ENCODE measurements at regions not wholly inside any gene's neighbourhood (a gene's known extent, or its start where the extent isn't known, plus 50 kb on each side); places are given as distances from the start of the nearest gene placed in this dataset.
"Not testable (repeated sequence)": the region's sequence is repeated elsewhere in the genome, so short reads cannot be mapped to it uniquely, and the experiment has no call there.

DNA sequence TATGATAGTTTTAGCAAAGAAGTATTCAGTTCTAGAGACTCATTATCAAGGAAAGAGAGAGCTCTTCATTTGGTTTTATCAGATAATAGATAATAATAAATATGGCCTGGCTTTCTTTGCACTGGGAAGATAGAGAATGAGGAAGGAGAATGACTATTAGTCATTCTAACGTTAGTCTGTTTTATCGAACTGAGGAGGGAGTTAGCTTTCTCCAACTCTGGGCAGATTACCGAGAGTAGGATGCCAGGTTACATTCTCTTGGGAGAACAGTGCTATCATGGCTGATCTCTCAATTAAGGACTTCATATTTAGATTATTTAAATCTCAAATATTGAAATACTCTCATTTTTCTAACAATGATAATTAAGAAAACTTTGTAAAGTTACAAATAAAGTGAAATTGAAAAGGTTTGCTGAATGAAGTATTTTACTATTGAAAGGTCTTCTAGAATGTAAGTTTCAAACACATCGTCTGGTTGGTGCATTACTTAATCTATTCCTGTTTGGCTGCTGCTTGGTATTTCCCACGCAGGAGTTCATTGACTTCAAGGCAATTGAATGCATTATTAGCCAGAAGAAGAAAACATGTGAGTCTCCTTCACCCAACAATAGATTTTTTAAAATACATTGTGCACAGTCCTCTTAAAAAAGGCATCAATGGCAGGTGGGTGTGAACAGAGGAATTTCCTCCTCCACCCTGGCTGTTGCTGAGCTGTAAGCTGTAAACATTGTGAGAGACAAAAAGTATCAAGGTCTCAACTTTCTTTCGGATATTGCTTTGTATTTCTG, 140.8 kb downstream of the C9orf152 start:
- DNase-seq = no peak

DNA sequence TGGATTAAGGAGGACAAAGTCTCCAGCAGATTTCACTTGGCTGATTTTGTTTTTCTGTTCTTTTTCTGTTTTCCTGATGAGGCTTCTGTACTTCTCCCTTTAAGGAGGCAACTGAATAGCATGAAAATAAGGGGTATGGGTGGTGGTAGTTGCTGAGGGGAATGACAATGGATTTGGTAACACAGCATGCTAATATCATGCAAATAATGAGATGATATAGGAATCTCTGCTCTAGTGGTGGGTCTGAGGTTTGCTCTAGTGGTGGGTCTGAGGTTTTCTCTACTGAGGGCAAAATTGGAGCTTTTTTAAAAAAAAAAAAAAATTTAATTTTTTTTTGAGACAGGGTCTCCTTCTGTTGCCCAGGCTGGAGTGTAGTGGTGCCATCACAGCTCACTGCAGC, 139.7 kb downstream of the C9orf152 start:
- no peak for DNase-seq

DNA sequence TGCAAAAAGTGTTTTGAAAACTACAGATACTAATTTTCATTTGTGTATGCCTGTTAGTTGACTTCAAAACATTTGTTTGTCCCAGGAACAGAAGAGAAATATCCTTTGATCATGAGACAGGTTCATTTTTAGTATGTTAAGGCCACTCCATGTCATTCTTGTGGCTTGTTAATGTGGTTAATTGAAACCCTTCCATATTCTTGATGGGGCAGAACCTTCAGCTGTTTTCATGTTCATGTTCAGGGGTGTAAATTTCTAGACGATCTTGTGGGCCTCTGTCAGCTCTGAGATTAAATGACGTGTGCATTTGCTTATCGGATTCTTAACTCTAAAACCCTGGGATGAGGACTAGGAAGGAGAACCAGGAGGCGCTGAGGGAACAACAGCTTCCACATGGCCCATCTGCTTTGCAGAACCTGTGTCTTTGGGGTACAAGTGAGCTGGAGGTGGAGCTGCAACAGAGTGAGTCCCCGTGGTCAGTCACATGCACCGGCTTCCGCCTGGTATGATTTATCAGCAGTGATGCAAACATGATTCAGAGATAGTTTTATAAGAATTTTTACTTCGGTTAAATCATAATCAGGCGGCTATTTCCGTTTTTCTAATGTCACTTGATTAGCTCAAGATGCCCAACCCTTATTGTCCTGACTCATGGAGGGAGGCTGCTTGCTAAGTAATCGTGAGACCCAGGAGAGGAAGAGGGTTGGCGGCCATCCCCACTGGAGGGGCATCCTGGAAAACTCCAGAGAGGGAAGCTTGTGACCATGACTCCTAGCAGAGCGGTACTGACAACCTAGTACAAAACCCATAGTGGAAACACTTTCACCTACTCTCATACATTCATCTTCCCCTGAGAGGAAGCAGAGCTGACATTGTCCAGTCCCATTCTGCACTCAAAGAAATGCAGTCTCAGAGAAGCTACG, 138.4 kb downstream of the C9orf152 start:
- DNase-seq = no peak

DNA sequence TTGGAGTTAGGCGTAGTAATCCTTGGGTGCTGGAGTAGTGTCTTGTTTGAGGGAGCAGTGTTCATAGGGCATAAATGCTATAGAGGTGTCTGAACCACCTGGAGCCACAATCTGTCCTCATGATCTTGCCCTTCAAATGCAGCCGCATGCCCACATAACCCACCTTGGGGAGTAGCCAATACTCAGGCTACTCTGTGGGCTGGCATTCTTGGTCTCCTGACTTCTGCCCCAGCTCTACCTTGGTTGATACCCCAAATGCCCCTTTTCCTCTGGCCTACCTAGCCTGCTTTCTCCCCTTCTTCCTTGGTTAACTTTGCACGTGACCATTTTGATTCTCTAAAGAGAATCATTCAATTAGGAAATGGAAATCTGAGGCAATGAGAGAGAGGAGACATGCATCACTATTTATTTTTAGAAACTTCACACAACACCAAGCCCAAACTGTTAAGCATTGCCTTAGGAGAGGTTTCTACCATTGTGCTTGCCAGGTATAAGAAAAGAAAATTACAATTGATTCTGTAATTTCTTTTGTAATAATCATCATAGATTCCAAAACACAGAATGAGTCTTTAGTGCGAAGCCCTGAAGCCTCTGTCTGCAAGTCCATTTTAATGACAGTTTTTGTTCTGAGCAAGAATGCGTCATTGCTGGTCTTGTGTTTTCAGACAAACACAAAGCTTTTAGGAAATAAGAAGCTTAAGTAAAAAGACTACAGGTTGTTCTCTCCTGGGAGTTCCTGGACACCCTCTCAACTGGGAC, 135.2 kb downstream of the C9orf152 start:
- no peak for DNase-seq

DNA sequence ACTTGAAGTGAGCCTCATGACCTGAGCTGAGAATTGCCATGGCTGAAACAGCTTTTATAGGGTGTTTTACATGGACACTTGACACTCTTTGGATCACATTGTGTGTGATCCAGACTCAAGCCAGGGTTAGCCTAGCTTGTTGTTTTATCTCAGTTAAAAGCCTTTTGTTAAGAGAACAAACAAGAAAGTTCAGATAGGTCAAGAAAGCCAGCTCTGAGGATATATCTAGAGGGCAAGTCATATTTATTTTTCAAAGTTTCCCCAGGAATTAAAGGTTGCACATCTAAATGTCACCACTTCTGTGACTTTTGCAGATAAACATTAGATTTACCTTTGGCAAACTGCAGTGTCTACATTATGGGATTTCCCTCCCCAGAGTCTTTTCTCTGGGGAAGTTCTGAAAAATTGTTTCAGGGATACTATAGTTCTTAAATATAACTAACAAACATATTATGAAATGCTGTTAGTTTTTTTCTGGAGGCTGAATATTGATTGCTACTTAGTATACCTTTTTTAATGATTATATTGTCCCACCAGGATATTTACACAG, 134.5 kb downstream of the C9orf152 start:
- DNase-seq = no peak

DNA sequence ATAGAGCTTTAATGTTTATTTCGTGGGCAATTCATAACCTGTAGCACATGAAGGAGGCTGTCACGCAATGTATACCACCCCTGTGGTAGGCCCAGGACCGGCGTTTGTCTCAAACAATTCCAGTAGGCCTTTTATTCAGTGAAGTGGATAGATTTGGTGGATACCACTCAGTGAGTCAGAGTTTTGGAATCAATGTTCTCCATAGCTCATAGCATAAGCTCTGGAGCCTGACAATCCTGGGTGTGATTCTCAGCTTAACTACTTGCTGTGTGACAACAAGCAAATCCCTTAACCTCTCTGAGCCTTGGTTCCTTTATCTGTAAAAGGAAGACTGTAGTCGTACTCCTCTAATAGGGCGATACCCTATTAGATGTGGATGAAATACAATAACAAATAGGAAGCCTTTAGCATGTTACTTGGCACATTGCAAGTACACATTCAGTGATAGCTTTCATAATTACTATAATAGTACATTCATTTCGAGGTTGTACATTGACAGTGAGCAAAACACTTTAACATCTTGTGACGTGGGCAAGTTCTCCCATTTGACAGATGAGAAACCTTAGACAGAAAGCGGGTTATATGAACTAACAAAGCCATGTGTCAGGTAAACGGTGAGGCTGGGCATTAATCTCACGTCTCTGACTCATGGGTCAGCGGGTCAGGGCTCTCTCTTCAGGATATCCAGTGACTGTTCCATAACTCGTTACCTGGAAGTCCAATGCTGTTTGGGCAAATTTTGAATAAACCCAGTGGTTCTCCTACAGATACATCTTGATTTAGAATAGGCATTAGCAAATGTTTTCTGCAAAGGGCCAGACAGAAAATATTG, 130.8 kb downstream of the C9orf152 start:
- DNase-seq = no peak

DNA sequence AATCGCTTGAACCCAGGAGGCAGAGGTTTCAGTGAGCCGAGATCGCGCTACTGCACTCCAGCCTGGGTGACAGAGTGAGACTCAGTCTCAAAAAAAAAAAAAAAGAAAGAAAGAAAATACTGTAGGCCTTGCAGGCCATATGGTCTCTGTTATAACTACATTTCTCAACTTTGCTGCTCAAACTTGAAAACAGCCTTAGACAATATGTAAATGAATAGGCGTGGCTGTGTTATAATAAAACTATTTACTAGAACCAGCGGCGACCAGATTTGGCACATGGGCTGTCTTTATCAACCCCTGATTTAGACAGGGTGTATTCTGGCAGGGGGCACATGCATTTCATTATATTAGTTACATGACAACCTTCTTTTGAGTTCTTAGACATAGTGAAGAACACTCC, 130.0 kb downstream of the C9orf152 start:
- no peak for DNase-seq

DNA sequence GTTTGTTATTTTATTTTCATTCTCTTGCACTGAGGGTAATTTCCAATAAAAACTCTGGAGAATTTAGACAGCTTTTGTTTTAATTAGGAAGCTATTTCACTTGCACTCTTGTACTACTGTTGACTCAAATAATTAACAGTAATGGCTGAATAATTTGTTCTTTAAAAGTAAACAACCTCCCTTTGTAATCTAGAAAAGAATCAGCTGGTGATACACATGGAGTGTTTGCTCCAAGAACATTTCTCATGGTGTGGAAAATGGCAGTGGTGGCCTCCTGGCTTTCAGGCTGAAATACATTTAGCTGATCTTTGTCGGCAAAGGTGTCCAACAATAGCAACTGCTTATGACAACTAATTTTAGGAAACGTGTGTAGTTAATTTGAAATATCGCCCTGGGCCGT, 129.4 kb downstream of the C9orf152 start:
- DNase-seq = no peak

DNA sequence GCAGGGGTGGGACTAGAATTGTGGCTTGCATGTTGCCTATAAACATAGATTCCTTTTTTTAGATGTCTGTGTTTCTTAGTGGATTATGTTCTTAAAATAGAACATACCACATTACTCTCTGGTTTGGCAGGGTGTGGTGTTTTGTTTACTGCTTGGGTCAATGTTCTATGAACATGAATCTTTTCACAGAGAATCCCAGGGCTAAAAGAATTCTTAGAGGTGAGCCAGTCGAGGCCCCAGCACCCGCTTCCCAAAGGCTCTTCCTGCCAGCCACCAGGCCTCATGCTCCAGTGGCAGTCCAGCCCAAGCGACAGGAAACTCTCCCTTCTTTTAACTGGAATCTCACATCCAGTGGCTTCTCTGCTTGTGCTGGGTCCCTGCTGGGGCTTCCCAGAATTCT, 126.6 kb downstream of the C9orf152 start:
- no peak for DNase-seq

DNA sequence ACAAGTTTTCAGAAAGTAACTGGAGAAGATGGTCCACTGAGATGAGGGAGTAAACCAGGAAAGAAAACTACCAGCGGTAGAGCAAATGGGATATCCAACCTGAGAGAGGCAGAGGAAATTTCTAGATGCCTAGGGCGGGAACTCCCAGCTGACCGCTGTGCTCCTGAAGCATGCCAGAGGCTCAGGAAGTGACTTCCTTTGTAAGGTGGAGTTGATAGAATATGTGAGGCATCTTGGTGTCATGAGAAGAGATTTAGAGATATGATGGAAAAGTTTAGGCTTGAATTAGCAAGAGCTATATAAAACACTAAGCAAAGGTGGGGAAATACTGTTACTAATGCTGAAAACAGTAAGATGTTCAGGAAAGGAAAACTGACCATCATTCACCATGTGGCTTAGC, 124.1 kb downstream of the C9orf152 start:
- no peak for DNase-seq

DNA sequence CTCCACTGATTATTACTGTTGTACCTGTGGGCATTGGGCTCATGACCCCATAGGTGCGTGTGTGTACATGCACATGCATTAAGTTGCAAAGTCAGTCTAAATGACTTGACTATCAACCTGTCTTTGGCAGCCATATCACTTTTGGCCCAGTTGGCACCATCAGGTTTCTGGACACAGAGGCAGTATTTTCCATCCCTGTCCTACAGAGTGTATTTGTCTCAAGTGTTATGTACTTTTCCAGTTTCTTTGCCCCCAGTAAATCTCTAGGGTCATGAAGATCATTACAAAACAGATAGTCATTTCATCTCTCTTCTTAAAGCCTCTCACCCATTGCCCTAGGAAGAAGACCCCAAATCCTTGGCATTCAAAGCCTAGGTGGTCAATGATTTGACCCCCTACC, 121.4 kb downstream of the C9orf152 start:
- DNase-seq = no peak

DNA sequence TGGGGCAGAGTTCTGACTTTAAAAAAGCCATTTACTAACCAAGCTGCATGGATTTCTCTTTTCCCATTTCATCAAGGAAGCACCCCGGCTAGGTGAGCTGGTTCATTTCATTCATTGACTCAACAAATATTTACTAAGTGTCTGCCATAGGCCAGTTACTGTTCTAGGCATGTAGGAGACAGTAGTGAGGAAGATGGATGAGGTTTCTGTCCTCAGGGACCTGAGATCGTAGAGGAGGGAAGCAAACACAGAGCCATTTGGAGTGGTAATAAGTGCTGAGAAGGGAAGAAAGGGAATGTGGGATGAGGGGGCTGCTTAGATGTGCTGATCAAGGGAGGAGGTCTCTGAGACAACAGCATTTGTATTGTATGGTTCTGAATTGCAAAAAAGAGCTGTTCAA, 120.4 kb downstream of the C9orf152 start:
- DNase-seq = no peak

DNA sequence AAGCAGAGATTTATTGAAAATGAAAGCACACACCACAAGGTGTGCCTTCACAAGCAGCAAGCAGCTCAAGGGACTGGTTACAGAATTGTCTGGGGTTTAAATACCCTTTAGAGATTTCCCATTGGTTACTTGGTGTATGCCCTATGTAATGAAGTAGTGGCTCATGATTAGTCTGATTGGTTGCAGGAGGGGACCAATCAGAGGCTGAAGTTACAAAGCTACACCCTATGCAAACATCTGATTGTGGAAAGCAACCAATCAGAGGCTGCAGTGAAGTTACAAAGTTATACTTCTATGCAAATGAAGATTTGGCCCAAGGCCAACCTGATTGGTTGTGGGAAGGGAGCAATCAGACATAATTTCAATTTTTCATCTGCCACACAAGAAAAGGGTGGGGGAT, 119.9 kb downstream of the C9orf152 start:
- DNase-seq = no peak

DNA sequence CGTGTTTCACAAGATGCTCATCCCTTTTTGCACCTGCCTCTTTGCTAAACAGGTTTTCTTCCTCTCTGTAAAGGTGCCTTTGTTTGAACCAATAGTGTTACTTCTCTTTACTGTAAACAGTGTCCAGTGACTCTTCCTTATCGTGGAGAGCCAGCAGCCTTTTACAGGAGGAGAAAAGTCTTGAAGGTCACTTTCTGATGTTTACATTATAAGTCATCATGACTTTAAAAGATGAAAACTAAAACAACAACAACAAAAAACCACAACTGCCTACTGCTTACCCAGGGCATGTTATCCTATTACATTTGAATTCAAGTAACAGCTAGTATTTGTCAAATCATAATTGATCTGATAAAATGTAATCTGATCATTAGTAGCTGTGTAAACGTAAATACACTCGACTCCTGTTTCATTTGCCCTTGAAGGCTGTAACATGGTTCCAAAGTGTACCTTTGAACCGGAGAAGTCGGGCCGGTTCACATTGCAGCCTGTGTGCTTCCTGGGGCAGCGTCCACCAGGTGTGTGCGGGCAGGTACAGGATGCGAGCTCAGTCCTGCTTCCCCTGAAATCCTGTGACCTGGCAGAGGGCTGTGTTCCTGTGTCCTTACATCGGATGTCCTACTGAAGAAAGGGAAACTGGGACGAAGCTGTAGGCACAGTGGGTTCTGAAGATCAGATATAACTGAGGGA, 118.1 kb downstream of the C9orf152 start:
- no peak for DNase-seq

DNA sequence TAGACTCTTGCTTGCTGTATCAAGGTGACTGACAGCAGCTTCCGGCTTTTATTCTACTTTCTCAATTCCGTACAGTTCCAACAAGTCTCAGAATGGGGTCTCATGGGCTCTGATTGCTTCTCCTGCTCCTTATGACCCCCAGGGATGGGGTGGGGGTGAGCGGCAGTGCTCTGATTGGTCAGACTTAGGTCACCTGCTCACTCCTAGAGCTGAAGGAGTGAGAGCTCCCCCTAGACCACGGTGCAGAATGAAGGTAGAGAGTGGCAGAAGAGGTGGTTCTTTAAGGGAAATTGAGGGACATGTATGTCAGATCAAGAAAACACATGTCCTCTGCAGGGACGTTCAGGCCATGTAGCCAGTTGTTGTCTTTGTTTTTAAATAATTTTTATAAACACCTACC, 115.2 kb downstream of the C9orf152 start:
- DNase-seq = no peak

DNA sequence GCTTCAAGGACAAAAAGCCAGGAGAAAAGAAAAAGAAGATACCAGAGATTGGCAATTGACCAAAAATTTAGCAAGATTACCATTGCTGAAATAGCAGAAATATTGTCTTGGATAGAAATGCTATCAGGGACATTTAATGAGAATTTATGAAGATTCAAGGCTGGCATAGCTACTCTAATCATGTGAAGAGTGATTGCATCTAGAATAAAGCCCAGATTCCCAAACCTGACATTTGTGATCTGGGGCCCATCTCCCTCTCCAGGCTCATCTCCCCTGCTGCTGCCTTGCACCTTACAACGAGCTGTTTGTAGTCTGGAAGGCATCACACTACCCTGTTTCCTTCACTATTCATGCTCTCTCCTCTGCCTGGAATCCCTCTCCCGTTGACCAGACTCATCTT, 114.5 kb downstream of the C9orf152 start:
- DNase-seq = no peak

DNA sequence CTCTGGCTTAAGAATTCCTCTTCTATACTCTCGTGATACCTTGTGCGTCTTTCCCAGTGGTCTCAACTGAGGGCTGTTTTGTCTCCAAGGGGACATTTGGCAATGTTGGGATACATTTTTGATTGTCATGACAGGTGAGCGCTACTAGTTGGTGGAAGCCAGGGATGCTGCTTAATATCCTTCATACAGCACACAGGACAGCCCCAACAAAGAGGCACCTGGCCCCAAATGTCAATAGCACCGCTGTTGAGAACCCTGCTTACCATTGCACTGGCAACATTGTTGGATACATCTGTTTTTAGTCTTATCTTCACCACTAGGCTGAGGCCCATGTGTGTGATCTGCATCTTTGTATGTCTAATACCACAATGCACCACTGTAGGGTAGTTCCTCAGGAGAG, 114.1 kb downstream of the C9orf152 start:
- DNase-seq = no peak

DNA sequence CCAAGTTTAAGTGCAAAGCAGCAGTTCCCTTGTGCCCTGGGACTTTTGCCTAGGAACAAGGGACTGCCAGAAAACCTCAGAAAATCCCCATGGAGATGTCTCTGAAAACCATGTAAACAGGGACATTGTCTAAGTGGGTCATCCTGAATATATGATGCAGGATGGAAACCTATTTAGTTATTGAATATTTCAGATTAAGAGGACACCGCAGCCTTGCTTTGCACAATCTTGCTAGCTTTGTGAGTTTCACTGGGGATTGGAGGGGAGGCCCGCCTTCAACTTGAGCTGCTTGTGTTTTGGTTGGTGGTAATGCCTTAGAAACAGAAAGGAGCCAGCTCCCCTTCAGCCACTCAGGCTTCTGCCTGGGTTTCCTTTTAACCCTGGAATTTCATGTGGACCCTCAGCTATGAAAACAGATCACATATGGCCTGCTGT, 112.8 kb downstream of the C9orf152 start:
- DNase-seq = no peak

DNA sequence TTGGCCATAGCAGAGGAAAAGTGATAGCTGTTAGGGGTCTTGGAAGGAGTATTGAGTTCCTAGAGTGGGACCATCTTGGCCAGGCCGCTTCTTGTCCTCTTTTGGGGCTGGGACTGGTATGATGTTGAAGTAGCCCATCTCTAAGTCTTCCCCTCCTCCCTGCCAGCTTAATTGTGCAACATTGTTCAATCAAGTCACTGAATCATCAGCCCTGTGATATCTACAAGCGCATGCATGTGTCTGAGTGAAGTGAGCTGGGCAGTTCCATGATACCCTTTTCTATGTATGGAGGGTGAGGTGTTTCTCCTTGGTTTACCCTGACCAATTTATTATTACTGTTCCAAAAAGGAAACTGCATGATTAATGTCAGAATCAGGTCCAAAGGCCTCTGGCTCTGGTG, 112.2 kb downstream of the C9orf152 start:
- DNase-seq = no peak

DNA sequence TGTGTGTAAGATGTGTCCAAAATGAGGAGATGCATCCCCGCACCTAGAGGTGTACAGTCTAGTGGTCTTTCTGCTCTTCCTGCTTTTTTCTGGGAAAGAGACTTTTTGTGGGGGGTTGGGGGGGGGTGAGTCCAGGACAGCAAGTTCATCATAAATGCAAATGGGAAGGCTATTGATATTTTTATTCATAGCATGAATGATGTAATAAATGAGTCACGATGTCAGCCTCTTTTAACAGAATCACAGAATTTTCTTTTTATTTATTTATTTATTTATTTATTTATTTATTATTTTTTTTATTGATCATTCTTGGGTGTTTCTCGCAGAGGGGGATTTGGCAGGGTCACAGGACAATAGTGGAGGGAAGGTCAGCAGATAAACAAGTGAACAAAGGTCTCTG, 111.3 kb downstream of the C9orf152 start:
- DNase-seq = not testable (repeated sequence)
